ENCODE measurements at regions not wholly inside any gene's neighbourhood (a gene's known extent, or its start where the extent isn't known, plus 50 kb on each side); places are given as distances from the start of the nearest gene placed in this dataset.

- H3K4me1 ChIP-seq (ENCODE audit: control insufficient read depth, extremely low read depth, insufficient read depth, low read length), result no peaks in the 10 kb centered on the region
- no peak overlapping the region for H3K9ac ChIP-seq (replicated peaks; ENCODE audit: extremely low read depth, insufficient read depth, low read length)
- intact Hi-C loops (cut with micrococcal nuclease), result no loop called here
- dilution Hi-C loops (cut with MboI; ENCODE audit: extremely low pct_ligation_motif_present, low sequenced_read_pairs), result no loop called here
- no peaks in the 10 kb centered on the region for H3K36me3 ChIP-seq (ENCODE audit: control insufficient read depth in 2 of 2, extremely low read depth in 1 of 2, insufficient read depth in 2 of 2, low read length in 2 of 2)
- no peaks in the 10 kb centered on the region for H3K9me1 ChIP-seq (replicated peaks; ENCODE audit: control insufficient read depth, extremely low read depth, insufficient read depth, low read length)
- TF ChIP-seq MAX (IDR thresholded peaks at IDR 0.05; ENCODE audit: insufficient read depth, insufficient read length), result no peak
- TF ChIP-seq CTCF (IDR thresholded peaks at IDR 0.05; ENCODE audit: extremely low read depth in 1 of 2, insufficient read depth in 1 of 2, low read depth in 1 of 2, low read length in 2 of 2), result no peak
- no peak for TF ChIP-seq MYC (IDR thresholded peaks at IDR 0.05; ENCODE audit: low read depth, low read length)
- no peak for TF ChIP-seq POLR2A (IDR thresholded peaks at IDR 0.05; ENCODE audit: low read depth, low read length)
- TF ChIP-seq POLR2AphosphoS5 (IDR thresholded peaks at IDR 0.05; ENCODE audit: insufficient read depth, low read depth, low read length), result no peak
- no peak for TF ChIP-seq GATA2 (IDR thresholded peaks at IDR 0.05; ENCODE audit: insufficient read depth, insufficient read length, low read depth, low read length)
- no peak for TF ChIP-seq JUN (IDR thresholded peaks at IDR 0.05; ENCODE audit: borderline replicate concordance, insufficient read depth, insufficient read length, low read depth)
- TF ChIP-seq FOS (IDR thresholded peaks at IDR 0.05; ENCODE audit: borderline replicate concordance, insufficient read depth, low read length), result no peak
- DNase-seq (ENCODE audit: low read depth, low spot score), result no peak
- no peak overlapping the region for H3K4me2 ChIP-seq (ENCODE audit: insufficient read depth, low read length)
- H3K27ac ChIP-seq (ENCODE audit: insufficient read depth, low read depth, low read length), result no peak overlapping the region
- no TSS peak for BruUV-seq (replicated peaks)
- no peaks in the 10 kb centered on the region for H4K20me1 ChIP-seq (replicated peaks; ENCODE audit: control insufficient read depth, extremely low read depth, insufficient read depth, low read length)
- no peak overlapping the region for H3K4me3 ChIP-seq (replicated peaks in 1 of 3; ENCODE audit: insufficient read depth in 1 of 3, low read depth in 1 of 3, low read length in 3 of 3)
- H2AFZ ChIP-seq (ENCODE audit: low read depth, low read length), result no peak overlapping the region
- FAIRE-seq, result no peak
- ChIA-PET CTCF (no interaction called here), POLR2A (no interaction called here)
- no peaks in the 10 kb centered on the region for H3K79me2 ChIP-seq (ENCODE audit: control insufficient read depth, insufficient read depth, low read length)
- no peaks in the 10 kb centered on the region for H3K9me3 ChIP-seq (replicated peaks; ENCODE audit: control insufficient read depth, insufficient read depth, low read length)
- H3K27me3 ChIP-seq (ENCODE audit: control insufficient read depth in 2 of 2, insufficient read depth in 2 of 2, low read length in 2 of 2), result no peaks in the 10 kb centered on the region
Measured at GRCh38 chr13:47268270-47268669, 371.4 kb upstream of the HTR2A start.
